Activated CD8-positive, alpha-beta memory T cell treated with anti-CD3 and anti-CD28 coated beads for 48 hours (primary cell): ENCODE measurements at regions not wholly inside any gene's neighbourhood (a gene's known extent, or its start where the extent isn't known, plus 50 kb on each side); places are given as distances from the start of the nearest gene placed in this dataset.

Experiments
- DNase-seq, 3 experiments: peaks; one replicate each; pipeline ENCODE4 v3.0.0-alpha.2; 2020; ENCODE audit warnings: low read depth in 2 of 3, low spot score in 2 of 3

- no peak for DNase-seq
Observed at GRCh38 chr5:20678814-20679298, 690.9 kb upstream of the CDH18 start.

- no peak for DNase-seq
Observed at GRCh38 chr5:20678386-20678785, 690.4 kb upstream of the CDH18 start.

- no peak for DNase-seq
Observed at GRCh38 chr5:20660588-20660987, 672.6 kb upstream of the CDH18 start.

- DNase-seq = no peak
Observed at GRCh38 chr5:20656262-20656661, 668.3 kb upstream of the CDH18 start.

- no peak for DNase-seq
Observed at GRCh38 chr5:20655211-20655610, 667.2 kb upstream of the CDH18 start.

- no peak for DNase-seq
Observed at GRCh38 chr5:20654746-20655145, 666.7 kb upstream of the CDH18 start.

GRCh38 chr5:20654033-20654432 lies 666.0 kb upstream of the CDH18 start:
- DNase-seq = no peak

- DNase-seq = no peak
Observed at GRCh38 chr5:20649966-20650365, 662.0 kb upstream of the CDH18 start.

- no peak for DNase-seq
Observed at GRCh38 chr5:20648981-20649380, 661.0 kb upstream of the CDH18 start.

GRCh38 chr5:20636686-20637085 lies 648.7 kb upstream of the CDH18 start:
- no peak for DNase-seq

GRCh38 chr5:20619591-20619990 lies 631.6 kb upstream of the CDH18 start:
- no peak for DNase-seq

GRCh38 chr5:20618340-20618739 lies 630.3 kb upstream of the CDH18 start:
- DNase-seq = no peak

GRCh38 chr5:20617841-20618240 lies 629.8 kb upstream of the CDH18 start:
- no peak for DNase-seq

- no peak for DNase-seq
Observed at GRCh38 chr5:20615888-20616563, 628.0 kb upstream of the CDH18 start.

GRCh38 chr5:20611620-20612019 lies 623.6 kb upstream of the CDH18 start:
- DNase-seq = no peak

GRCh38 chr5:20610681-20611080 lies 622.7 kb upstream of the CDH18 start:
- DNase-seq = no peak

GRCh38 chr5:20609126-20609525 lies 621.1 kb upstream of the CDH18 start:
- DNase-seq = no peak

- no peak for DNase-seq
Observed at GRCh38 chr5:20608567-20608966, 620.6 kb upstream of the CDH18 start.

- no peak for DNase-seq
Observed at GRCh38 chr5:20605732-20606525, 617.9 kb upstream of the CDH18 start.

GRCh38 chr5:20604992-20605391 lies 617.0 kb upstream of the CDH18 start:
- no peak for DNase-seq

GRCh38 chr5:20601678-20602100 lies 613.7 kb upstream of the CDH18 start:
- no peak for DNase-seq

GRCh38 chr5:20590356-20590755 lies 602.4 kb upstream of the CDH18 start:
- no peak for DNase-seq

GRCh38 chr5:20575571-20575970 lies 587.6 kb upstream of the CDH18 start:
- DNase-seq = no peak
